ENCODE measurements at regions not wholly inside any gene's neighbourhood (a gene's known extent, or its start where the extent isn't known, plus 50 kb on each side); places are given as distances from the start of the nearest gene placed in this dataset.

GRCh38 chr12:58405363-58405762 lies 464.0 kb downstream of the ATP23 start:
- no peaks in the 10 kb centered on the region for H3K27me3 ChIP-seq (ENCODE audit: control insufficient read depth, insufficient read depth, low read length)
- DNase-seq (ENCODE audit: low read depth, low spot score), result no peak
- ChIA-PET POLR2A (no interaction called here), CTCF (interaction anchor here (1.0 kb wide), 1 partner anchor 9 kb away, joined by 3 read pairs; no protein-coding TSS in a partner anchor)
- TF ChIP-seq CTCF (IDR thresholded peaks at IDR 0.05; ENCODE audit: low read depth, low read length), result no peak
- H3K27ac ChIP-seq (ENCODE audit: low read depth, low read length), result no peak overlapping the region
- H3K9me3 ChIP-seq (ENCODE audit: control insufficient read depth, insufficient read depth, low read length), result no peaks in the 10 kb centered on the region
- H3K4me3 ChIP-seq (ENCODE audit: low read depth, low read length), result no peak overlapping the region

GRCh38 chr12:58408516-58408915 lies 467.1 kb downstream of the ATP23 start:
- no peak overlapping the region for H3K27ac ChIP-seq (ENCODE audit: low read depth, low read length)
- no peak for DNase-seq (ENCODE audit: low read depth, low spot score)
- TF ChIP-seq CTCF (IDR thresholded peaks at IDR 0.05; ENCODE audit: low read depth, low read length), result no peak
- CTCF ChIA-PET, result interaction anchor here (0.9 kb wide), 1 partner anchor 8 kb away, joined by 3 read pairs; no protein-coding TSS in a partner anchor
- no peak overlapping the region for H3K4me3 ChIP-seq (ENCODE audit: low read depth, low read length)
- POLR2A ChIA-PET, result no interaction called here
- no peaks in the 10 kb centered on the region for H3K9me3 ChIP-seq (ENCODE audit: control insufficient read depth, insufficient read depth, low read length)
- H3K27me3 ChIP-seq (ENCODE audit: control insufficient read depth, insufficient read depth, low read length), result no peaks in the 10 kb centered on the region

GRCh38 chr12:58412461-58413060 lies 471.2 kb downstream of the ATP23 start:
- no peak overlapping the region for H3K4me3 ChIP-seq (ENCODE audit: low read depth, low read length)
- TF ChIP-seq CTCF (IDR thresholded peaks at IDR 0.05; ENCODE audit: low read depth, low read length), result no peak
- no peaks in the 10 kb centered on the region for H3K9me3 ChIP-seq (ENCODE audit: control insufficient read depth, insufficient read depth, low read length)
- H3K27me3 ChIP-seq (ENCODE audit: control insufficient read depth, insufficient read depth, low read length), result no peaks in the 10 kb centered on the region
- DNase-seq (ENCODE audit: low read depth, low spot score), result no peak
- ChIA-PET POLR2A (no interaction called here), CTCF (interaction anchor here (0.5 kb wide), 1 partner anchor 704 kb away, joined by 3 read pairs; no protein-coding TSS in a partner anchor)
- H3K27ac ChIP-seq (ENCODE audit: low read depth, low read length), result no peak overlapping the region

GRCh38 chr12:58413794-58414193 lies 472.4 kb downstream of the ATP23 start:
- Histone ChIP-seq H3K27me3 (ENCODE audit: control insufficient read depth, insufficient read depth, low read length) (no peaks in the 10 kb centered on the region), H3K9me3 (ENCODE audit: control insufficient read depth, insufficient read depth, low read length) (no peaks in the 10 kb centered on the region), H3K4me3 (ENCODE audit: low read depth, low read length) (no peak overlapping the region), H3K27ac (ENCODE audit: low read depth, low read length) (no peak overlapping the region)
- no peak for DNase-seq (ENCODE audit: low read depth, low spot score)
- ChIA-PET CTCF (interaction anchor here (0.7 to 0.9 kb wide), 2 partner anchors 8 to 751 kb away, joined by 3 read pairs; no protein-coding TSS in a partner anchor), POLR2A (no interaction called here)
- TF ChIP-seq CTCF (IDR thresholded peaks at IDR 0.05; ENCODE audit: low read depth, low read length), result no peak

GRCh38 chr12:58414398-58414871 lies 473.1 kb downstream of the ATP23 start:
- POLR2A ChIA-PET, result interaction anchor here (1.0 kb wide), 1 partner anchor 11 kb away, joined by 4 read pairs; no protein-coding TSS in a partner anchor
- peak; percentile 26 for DNase-seq (ENCODE audit: low read depth, low spot score)
- H3K9me3 ChIP-seq (ENCODE audit: control insufficient read depth, insufficient read depth, low read length), result 0 out of 2 replicates have a peak, but pooled peaks cover 5% of the 10 kb centered on the region
- no peaks in the 10 kb centered on the region for H3K27me3 ChIP-seq (ENCODE audit: control insufficient read depth, insufficient read depth, low read length)
- H3K27ac ChIP-seq (ENCODE audit: low read depth, low read length), result no peak overlapping the region
- no peak for TF ChIP-seq CTCF (IDR thresholded peaks at IDR 0.05; ENCODE audit: low read depth, low read length)
- CTCF ChIA-PET, result interaction anchor here (0.7 to 1.9 kb wide), 3 partner anchors 9 to 959 kb away, joined by 3 to 5 read pairs (median 3); no protein-coding TSS in a partner anchor
- no peak overlapping the region for H3K4me3 ChIP-seq (ENCODE audit: low read depth, low read length)
